Transverse colon (tissue), 4 donors: ENCODE measurements at regions not wholly inside any gene's neighbourhood (a gene's known extent, or its start where the extent isn't known, plus 50 kb on each side); places are given as distances from the start of the nearest gene placed in this dataset.

ENCODE experiments used
- CTCF ChIP-seq, 5 experiments: fragments of 200-600 bp in 3 of 5; fragments of 450-650 bp in 2 of 5; sonication (generic) in 3 of 5; IDR thresholded peaks; 1 replicate in 2 of 5; 2 replicates in 3 of 5; pipeline ENCODE4 v1.5.1; 2016 to 2017; ENCODE audit warnings: antibody characterized with exemption in 5 of 5, inconsistent platforms in 3 of 5, mild to moderate bottlenecking in 2 of 5, moderate library complexity in 1 of 5
- POLR2A ChIP-seq: fragments of 450-650 bp; IDR thresholded peaks from one replicate; pipeline ENCODE4 v1.6.1; 2016; ENCODE audit warnings: antibody characterized with exemption, mild to moderate bottlenecking, moderate library complexity
- POLR2AphosphoS5 ChIP-seq, 3 donors: sonication (generic); formaldehyde crosslinking; IDR thresholded peaks; one replicate each; pipeline ENCODE4 v1.6.1; 2016; ENCODE audit warnings: antibody characterized with exemption in 3 of 3

GRCh38 chr2:164412831-164413230, 208.5 kb downstream of the GRB14 start:
- no peak for TF ChIP-seq CTCF (IDR thresholded peaks at IDR 0.05)
- TF ChIP-seq POLR2A = no peak
- TF ChIP-seq POLR2AphosphoS5 (IDR thresholded peaks at IDR 0.05) = no peak
